H1 (cell line): ENCODE measurements at regions not wholly inside any gene's neighbourhood (a gene's known extent, or its start where the extent isn't known, plus 50 kb on each side); places are given as distances from the start of the nearest gene placed in this dataset.
"Not testable (repeated sequence)": the region's sequence is repeated elsewhere in the genome, so short reads cannot be mapped to it uniquely, and the experiment has no call there.

ENCODE experiments used
- CTCF ChIA-PET: fragments of 300-600 bp; sonication (Branson Sonifier 250); formaldehyde crosslinking; loops from one replicate; lab custom pipeline; 2021; ENCODE audit not compliant: partially characterized antibody; lab: Charles Lee
- POLR2A ChIA-PET: fragments of 300-600 bp; sonication (Branson Sonifier 250); formaldehyde crosslinking; loops from one replicate; lab custom pipeline; 2021; ENCODE audit warnings: inconsistent platforms; ENCODE audit not compliant: partially characterized antibody; lab: Charles Lee
- DNase-seq, 2 experiments: peaks; one replicate each; pipeline versions ENCODE4 v3.0.0 to v3.0.0-alpha.2; 2010 to 2022; ENCODE audit warnings: low spot score in 2 of 2, low read depth in 1 of 2, mixed read lengths in 1 of 2
- FAIRE-seq: peaks from 2 replicates; lab custom pipeline; 2011; peaks lifted over from hg19 to GRCh38; lab: Jason Lieb, UNC
- H2AFZ ChIP-seq: 2 replicates; pipeline ENCODE4 v1.8.1; 2012; ENCODE audit warnings: low read length, inconsistent platforms
- H2AK5ac ChIP-seq: 2 replicates; pipeline ENCODE4 v1.6.1; 2013; ENCODE audit warnings: low read depth, low read length
- H2BK120ac ChIP-seq: replicated peaks from 2 replicates; pipeline ENCODE3; 2013; ENCODE audit warnings: low read depth, low read length, inconsistent platforms
- H2BK12ac ChIP-seq: 2 replicates; pipeline ENCODE4 v1.6.1; 2013; ENCODE audit warnings: low read depth, low read length
- H2BK15ac ChIP-seq: 2 replicates; pipeline ENCODE4 v1.6.1; 2013; ENCODE audit warnings: low read length
- H2BK20ac ChIP-seq: 2 replicates; pipeline ENCODE4 v1.6.1; 2013; ENCODE audit warnings: low read length
- H2BK5ac ChIP-seq: 2 replicates; pipeline ENCODE4 v1.6.1; 2013; ENCODE audit warnings: low read depth, low read length
- H3K14ac ChIP-seq: 2 replicates; pipeline ENCODE4 v1.6.1; 2013; ENCODE audit warnings: inconsistent platforms; ENCODE audit not compliant: insufficient read length
- H3K18ac ChIP-seq: 2 replicates; pipeline ENCODE4 v1.6.1; 2013; ENCODE audit warnings: low read length; ENCODE audit errors: extremely low read depth
- H3K23ac ChIP-seq: 2 replicates; pipeline ENCODE4 v1.6.1; 2013; ENCODE audit warnings: inconsistent platforms; ENCODE audit not compliant: insufficient read length
- H3K23me2 ChIP-seq: 2 replicates; pipeline ENCODE4 v1.6.1; 2013; ENCODE audit warnings: low read depth, low read length
- H3K27ac ChIP-seq: 2 replicates; pipeline ENCODE4 v1.6.1; 2011; ENCODE audit warnings: low read depth, low read length, inconsistent platforms
- H3K27me3 ChIP-seq, 4 experiments: replicated peaks in 1 of 4; 1 replicate in 1 of 4; 2 replicates in 3 of 4; pipeline versions ENCODE4 v1.6.1 to v1.8.1; 2011 to 2013; ENCODE audit warnings: low read length in 3 of 4, mild to moderate bottlenecking in 3 of 4, inconsistent platforms in 2 of 4, mixed read lengths in 2 of 4, moderate library complexity in 1 of 4; ENCODE audit not compliant: control insufficient read depth in 3 of 4, insufficient read depth in 3 of 4; ENCODE audit errors: extremely low read depth in 1 of 4
- H3K36me3 ChIP-seq, 4 experiments: 2 replicates each; pipeline versions ENCODE4 v1.6.1 to v1.8.1; 2011 to 2013; ENCODE audit warnings: mild to moderate bottlenecking in 4 of 4, low read length in 3 of 4, moderate library complexity in 2 of 4, control low read depth in 1 of 4, inconsistent platforms in 1 of 4; ENCODE audit not compliant: insufficient read depth in 4 of 4, control insufficient read depth in 2 of 4
- H3K4ac ChIP-seq: replicated peaks from 2 replicates; pipeline ENCODE3; 2013; ENCODE audit warnings: low read length, low read depth, mixed read lengths, inconsistent platforms; ENCODE audit not compliant: insufficient read length
- H3K4me1 ChIP-seq, 4 experiments: replicated peaks in 1 of 4; 1 replicate in 1 of 4; 2 replicates in 3 of 4; pipeline versions ENCODE4 v1.6.1 to v1.8.1; 2011 to 2013; ENCODE audit warnings: low read length in 3 of 4, inconsistent platforms in 2 of 4, mixed read lengths in 1 of 4; ENCODE audit not compliant: insufficient read depth in 4 of 4, control insufficient read depth in 3 of 4
- H3K4me2 ChIP-seq, 2 experiments: 2 replicates each; pipeline versions ENCODE4 v1.6.1 to v1.8.1; 2011 to 2013; ENCODE audit warnings: low read depth in 2 of 2, low read length in 2 of 2, control low read depth in 1 of 2, inconsistent platforms in 1 of 2, mild to moderate bottlenecking in 1 of 2; ENCODE audit not compliant: insufficient read depth in 1 of 2
- H3K4me3 ChIP-seq, 4 experiments: fragments of 200-600, 300-600 bp in 1 of 4; sonication (generic), shearing (Covaris generic), sonication (Bioruptor Twin) in 1 of 4; 2 replicates each; pipeline versions ENCODE4 v1.5.1 to v1.8.1; 2011 to 2016; ENCODE audit warnings: low read length in 4 of 4, low read depth in 3 of 4, control low read depth in 2 of 4, inconsistent platforms in 2 of 4, mild to moderate bottlenecking in 2 of 4, mixed read lengths in 1 of 4, moderate library complexity in 1 of 4; ENCODE audit not compliant: insufficient read depth in 2 of 4; ENCODE audit errors: extremely low read depth in 1 of 4
- H3K56ac ChIP-seq: replicated peaks from 2 replicates; pipeline ENCODE3; 2013; ENCODE audit warnings: low read depth, mild to moderate bottlenecking, mixed read lengths, low read length, inconsistent platforms; ENCODE audit not compliant: insufficient read length
- H3K79me1 ChIP-seq: 2 replicates; pipeline ENCODE4 v1.6.1; 2013; ENCODE audit warnings: low read depth, low read length, control low read depth
- H3K79me2 ChIP-seq, 2 experiments: 2 replicates each; pipeline versions ENCODE4 v1.6.1 to v1.8.1; 2012 to 2013; ENCODE audit warnings: low read length in 2 of 2, mild to moderate bottlenecking in 2 of 2, inconsistent platforms in 1 of 2; ENCODE audit not compliant: insufficient read depth in 2 of 2, control insufficient read depth in 1 of 2
- H3K9ac ChIP-seq, 4 experiments: replicated peaks in 1 of 4; 1 replicate in 1 of 4; 2 replicates in 3 of 4; pipeline versions ENCODE4 v1.6.1 to v1.8.1; 2011 to 2013; ENCODE audit warnings: low read depth in 3 of 4, low read length in 3 of 4, control low read depth in 2 of 4, mild to moderate bottlenecking in 2 of 4, moderate library complexity in 2 of 4, inconsistent platforms in 1 of 4; ENCODE audit errors: extremely low read depth in 1 of 4
- H3K9me3 ChIP-seq, 2 experiments: 2 replicates each; pipeline versions ENCODE4 v1.6.1 to v1.8.1; 2012 to 2013; ENCODE audit warnings: mild to moderate bottlenecking in 2 of 2, moderate library complexity in 2 of 2, control low read depth in 1 of 2, inconsistent platforms in 1 of 2, low read depth in 1 of 2, low read length in 1 of 2, mixed read lengths in 1 of 2; ENCODE audit not compliant: insufficient read depth in 2 of 2
- H4K20me1 ChIP-seq, 2 experiments: replicated peaks in 1 of 2; 2 replicates each; pipeline versions ENCODE3 to v1.8.1; 2011 to 2013; ENCODE audit warnings: inconsistent platforms in 2 of 2, low read length in 2 of 2, mild to moderate bottlenecking in 1 of 2; ENCODE audit not compliant: insufficient read depth in 2 of 2, control insufficient read depth in 1 of 2
- H4K5ac ChIP-seq: 2 replicates; pipeline ENCODE4 v1.6.1; 2013; ENCODE audit warnings: low read length, low read depth, mixed read lengths, inconsistent platforms; ENCODE audit not compliant: insufficient read length
- H4K8ac ChIP-seq: 2 replicates; pipeline ENCODE4 v1.8.0; 2013; ENCODE audit warnings: mild to moderate bottlenecking, moderate library complexity, low read length, inconsistent platforms; ENCODE audit not compliant: insufficient read depth; ENCODE audit errors: extremely low read depth
- H4K91ac ChIP-seq: replicated peaks from 2 replicates; pipeline ENCODE3; 2013; ENCODE audit warnings: low read length, mixed read lengths, inconsistent platforms; ENCODE audit not compliant: insufficient read length
- WGBS, 2 experiments: shearing (Covaris generic) in 1 of 2; methylation state at CpG; one replicate each; pipeline versions ENCODE4 v1.1.6 to v1.1.7; 2013 to 2015; ENCODE audit warnings: low lambda C conversion rate in 2 of 2, mixed read lengths in 2 of 2, inconsistent platforms in 1 of 2, low coverage in 1 of 2, missing lambda C conversion rate in 1 of 2; ENCODE audit not compliant: insufficient replicate concordance in 2 of 2, insufficient coverage in 1 of 2, insufficient read length in 1 of 2; ENCODE audit errors: extremely low coverage in 1 of 2, missing lambda C conversion rate in 1 of 2; 5-methylcytosine and 5-hydroxymethylcytosine counted together

- H2BK15ac ChIP-seq, H3K23ac ChIP-seq, H3K9ac ChIP-seq, H3K18ac ChIP-seq, H3K14ac ChIP-seq, H2BK5ac ChIP-seq, POLR2A ChIA-PET, H2AFZ ChIP-seq, CTCF ChIA-PET, H3K27me3 ChIP-seq, H3K4me3 ChIP-seq, H2BK12ac ChIP-seq, H4K20me1 ChIP-seq, H3K79me2 ChIP-seq, H4K8ac ChIP-seq, H3K4ac ChIP-seq, H3K23me2 ChIP-seq, H3K56ac ChIP-seq, H4K5ac ChIP-seq, H3K36me3 ChIP-seq, H3K4me2 ChIP-seq, H2BK120ac ChIP-seq, DNase-seq, H3K27ac ChIP-seq, H2AK5ac ChIP-seq, H2BK20ac ChIP-seq, H3K79me1 ChIP-seq, H3K4me1 ChIP-seq, H4K91ac ChIP-seq, FAIRE-seq: not testable (repeated sequence)
- WGBS, 2 experiments, result 94% methylated on average over 15 of the region's 19 CpGs; no CpG with 5 or more reads in 1 of the 2 experiments
- peaks cover 0 to 38% of the 10 kb centered on the region in 2 experiments; a peak in 2 of 4 replicates for H3K9me3 ChIP-seq
Measured at GRCh38 chr20:30725188-30725587, 532.3 kb upstream of the DEFB115 start.

GRCh38 chr20:30728271-30728885 lies 529.1 kb upstream of the DEFB115 start:
- H4K5ac ChIP-seq, H2BK20ac ChIP-seq, H3K79me1 ChIP-seq, H3K23ac ChIP-seq, H3K79me2 ChIP-seq, H3K36me3 ChIP-seq, H4K8ac ChIP-seq, H3K23me2 ChIP-seq, H4K91ac ChIP-seq, FAIRE-seq, H2AK5ac ChIP-seq, H3K14ac ChIP-seq, H3K4ac ChIP-seq, CTCF ChIA-PET, H4K20me1 ChIP-seq, H3K27me3 ChIP-seq, H2AFZ ChIP-seq, H3K56ac ChIP-seq, H2BK120ac ChIP-seq, H2BK15ac ChIP-seq, POLR2A ChIA-PET, H3K18ac ChIP-seq, H2BK12ac ChIP-seq, H3K4me1 ChIP-seq, H3K9ac ChIP-seq, H3K4me3 ChIP-seq, H2BK5ac ChIP-seq, H3K27ac ChIP-seq, DNase-seq, H3K4me2 ChIP-seq: not testable (repeated sequence)
- peaks cover 0 to 43% of the 10 kb centered on the region in 2 experiments; a peak in 2 of 4 replicates for H3K9me3 ChIP-seq
- WGBS, 2 experiments, result 100% methylated on average over 9 of the region's 38 CpGs; no CpG with 5 or more reads in 1 of the 2 experiments
